Neutrophil (primary cell): ENCODE measurements at regions not wholly inside any gene's neighbourhood (a gene's known extent, or its start where the extent isn't known, plus 50 kb on each side); places are given as distances from the start of the nearest gene placed in this dataset.

ENCODE experiments used
- H3K27ac ChIP-seq: fragments of 200-600 bp; sonication (generic); 2 replicates; pipeline ENCODE4 v1.5.1; 2016; ENCODE audit warnings: mild to moderate bottlenecking, moderate library complexity
- H3K27me3 ChIP-seq: fragments of 200-600 bp; sonication (generic); 2 replicates; pipeline ENCODE4 v1.6.0; 2016; ENCODE audit warnings: mild to moderate bottlenecking
- H3K36me3 ChIP-seq: fragments of 200-600 bp; sonication (generic); 2 replicates; pipeline ENCODE4 v1.5.1; 2017
- H3K4me1 ChIP-seq, 2 experiments: fragments of 200-600 bp in 1 of 2; sonication (generic) in 1 of 2; 1 replicate in 1 of 2; 2 replicates in 1 of 2; pipeline versions ENCODE4 v1.5.1 to v1.6.1; 2013 to 2016; ENCODE audit warnings: low read depth in 1 of 2, low read length in 1 of 2, mild to moderate bottlenecking in 1 of 2, moderate library complexity in 1 of 2; ENCODE audit not compliant: control insufficient read depth in 1 of 2, insufficient read depth in 1 of 2
- H3K4me3 ChIP-seq, 2 experiments: fragments of 200-600 bp in 1 of 2; sonication (generic) in 1 of 2; 1 replicate in 1 of 2; 2 replicates in 1 of 2; pipeline ENCODE4 v1.5.1; 2013 to 2016; ENCODE audit warnings: low read depth in 1 of 2, low read length in 1 of 2, mild to moderate bottlenecking in 1 of 2, moderate library complexity in 1 of 2
- H3K9me3 ChIP-seq: fragments of 200-600 bp; sonication (generic); 2 replicates; pipeline ENCODE4 v1.5.1; 2016
- TF ChIP-seq, protein P1 (sequence below): fragments of 200-600 bp; sonication (generic); IDR thresholded peaks from 2 replicates; pipeline ENCODE4 v1.5.1; 2016; ENCODE audit warnings: antibody characterized with exemption

DNA sequence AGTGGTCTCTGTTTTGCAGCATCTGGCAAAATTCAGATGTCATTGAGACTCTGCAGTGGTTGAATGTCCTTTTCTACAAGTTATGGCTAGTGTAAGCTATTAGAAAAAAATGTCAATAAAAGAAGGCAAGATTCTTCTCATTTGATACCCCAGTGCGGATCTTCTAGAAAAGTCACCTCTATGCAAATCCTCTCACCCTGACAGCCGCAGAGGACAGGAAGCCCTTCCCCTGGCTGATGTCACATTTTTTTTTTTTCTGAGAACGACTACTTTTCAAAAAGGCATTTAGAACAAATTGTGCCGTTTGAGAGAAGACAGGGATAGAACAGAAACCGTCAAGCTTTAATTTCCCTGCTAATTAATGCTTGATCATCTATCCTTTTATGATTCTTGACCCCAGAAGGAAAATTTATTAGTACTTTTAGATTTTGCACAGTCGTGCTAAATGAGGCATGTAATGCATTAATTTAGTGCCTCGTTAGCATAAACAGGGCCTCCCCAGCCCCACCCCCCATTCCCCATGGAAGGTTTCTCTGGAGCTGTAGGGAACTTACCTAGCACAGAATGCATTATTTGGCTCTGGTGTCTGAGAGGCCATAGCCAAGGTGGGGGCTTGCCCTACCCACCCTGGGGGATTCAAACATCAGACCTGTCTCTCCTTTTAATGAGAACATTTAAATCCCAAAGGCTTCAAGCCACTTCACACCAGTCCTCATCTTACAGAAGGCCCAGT, 183.8 kb downstream of the OPA1 start:
- TF ChIP-seq, protein P1, sequence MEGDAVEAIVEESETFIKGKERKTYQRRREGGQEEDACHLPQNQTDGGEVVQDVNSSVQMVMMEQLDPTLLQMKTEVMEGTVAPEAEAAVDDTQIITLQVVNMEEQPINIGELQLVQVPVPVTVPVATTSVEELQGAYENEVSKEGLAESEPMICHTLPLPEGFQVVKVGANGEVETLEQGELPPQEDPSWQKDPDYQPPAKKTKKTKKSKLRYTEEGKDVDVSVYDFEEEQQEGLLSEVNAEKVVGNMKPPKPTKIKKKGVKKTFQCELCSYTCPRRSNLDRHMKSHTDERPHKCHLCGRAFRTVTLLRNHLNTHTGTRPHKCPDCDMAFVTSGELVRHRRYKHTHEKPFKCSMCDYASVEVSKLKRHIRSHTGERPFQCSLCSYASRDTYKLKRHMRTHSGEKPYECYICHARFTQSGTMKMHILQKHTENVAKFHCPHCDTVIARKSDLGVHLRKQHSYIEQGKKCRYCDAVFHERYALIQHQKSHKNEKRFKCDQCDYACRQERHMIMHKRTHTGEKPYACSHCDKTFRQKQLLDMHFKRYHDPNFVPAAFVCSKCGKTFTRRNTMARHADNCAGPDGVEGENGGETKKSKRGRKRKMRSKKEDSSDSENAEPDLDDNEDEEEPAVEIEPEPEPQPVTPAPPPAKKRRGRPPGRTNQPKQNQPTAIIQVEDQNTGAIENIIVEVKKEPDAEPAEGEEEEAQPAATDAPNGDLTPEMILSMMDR, result no peak
- no peak overlapping the region for H3K4me3 ChIP-seq
- H3K36me3 ChIP-seq, result no peaks in the 10 kb centered on the region
- no peak overlapping the region for H3K27ac ChIP-seq
- H3K4me1 ChIP-seq, result no peaks in the 10 kb centered on the region
- H3K27me3 ChIP-seq, result peaks cover 95% of the 10 kb centered on the region
- no peaks in the 10 kb centered on the region for H3K9me3 ChIP-seq

DNA sequence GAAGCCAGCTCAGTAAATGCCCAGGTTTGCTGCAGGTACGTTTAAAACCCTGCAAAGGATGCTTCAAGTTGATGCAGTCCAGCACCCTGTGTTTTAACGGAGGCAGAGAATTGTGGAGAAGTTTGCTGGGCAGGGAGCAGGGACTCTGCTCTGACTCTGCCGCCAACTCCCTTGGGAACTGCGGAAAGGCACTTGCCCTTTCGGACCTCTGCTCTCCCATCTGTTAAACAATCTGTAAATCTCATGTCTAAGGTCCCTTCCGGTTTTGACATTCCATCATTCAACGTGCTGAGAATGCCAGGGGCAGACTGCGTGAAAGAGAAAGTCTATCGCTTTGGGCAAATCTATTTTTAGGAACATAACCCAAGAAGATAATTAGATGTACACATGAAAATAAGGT, 184.5 kb downstream of the OPA1 start:
- TF ChIP-seq, protein P1, result no peak

DNA sequence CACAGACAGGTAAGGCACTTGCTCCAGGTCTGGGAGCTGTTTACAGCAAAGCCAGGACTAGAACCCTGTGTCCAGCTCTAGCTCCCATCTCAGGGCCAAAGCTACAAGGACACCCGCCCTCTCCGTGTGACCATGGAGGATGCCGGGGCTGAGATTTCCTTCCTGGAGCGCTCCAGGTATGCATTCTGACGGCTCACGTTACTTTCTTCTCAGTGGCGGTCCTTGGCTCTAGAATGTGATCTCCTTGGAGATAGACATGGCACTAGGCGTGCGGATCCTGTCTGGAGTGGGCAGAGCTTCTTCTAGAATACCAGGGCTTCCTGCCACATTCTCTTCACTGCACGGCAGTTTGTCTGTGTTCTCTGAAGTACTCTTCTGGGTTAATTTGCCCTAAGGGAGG, 185.7 kb downstream of the OPA1 start:
- Histone ChIP-seq H3K4me3 (no peak overlapping the region), H3K4me1 (no peaks in the 10 kb centered on the region), H3K9me3 (no peaks in the 10 kb centered on the region), H3K27me3 (peaks cover 100% of the 10 kb centered on the region), H3K27ac (no peak overlapping the region), H3K36me3 (no peaks in the 10 kb centered on the region)
- TF ChIP-seq, protein P1, result no peak

More for the DNA sequence above, 184.5 kb downstream of the OPA1 start:
- H3K27me3 ChIP-seq, result peaks cover 100% of the 10 kb centered on the region
- H3K4me3 ChIP-seq, result no peak overlapping the region
- H3K9me3 ChIP-seq, result no peaks in the 10 kb centered on the region
- H3K36me3 ChIP-seq, result no peaks in the 10 kb centered on the region
- no peak overlapping the region for H3K27ac ChIP-seq
- no peaks in the 10 kb centered on the region for H3K4me1 ChIP-seq

DNA sequence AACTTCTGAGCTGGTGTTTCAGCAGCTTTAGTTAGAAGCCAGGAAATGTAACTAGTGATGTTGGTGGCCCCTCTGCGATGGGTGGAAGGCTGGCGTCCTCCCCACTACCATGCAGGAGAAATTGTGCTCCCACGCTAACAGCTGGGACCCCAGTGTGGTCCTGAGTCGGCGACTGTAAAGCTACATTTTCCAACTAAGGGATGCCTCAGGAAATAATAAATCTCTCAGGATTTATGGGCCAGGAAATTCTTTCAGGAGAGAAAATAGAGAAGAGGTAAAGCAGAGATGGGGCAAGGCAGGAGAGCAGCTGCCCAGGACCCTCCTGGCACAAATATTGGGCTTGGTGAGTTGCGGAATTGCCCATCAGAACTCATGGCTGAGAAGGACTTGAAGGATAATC, 186.9 kb downstream of the OPA1 start:
- Histone ChIP-seq H3K27me3 (peaks cover 100% of the 10 kb centered on the region), H3K9me3 (no peaks in the 10 kb centered on the region), H3K36me3 (no peaks in the 10 kb centered on the region), H3K27ac (no peak overlapping the region), H3K4me1 (no peaks in the 10 kb centered on the region), H3K4me3 (no peak overlapping the region)
- TF ChIP-seq, protein P1, result no peak

DNA sequence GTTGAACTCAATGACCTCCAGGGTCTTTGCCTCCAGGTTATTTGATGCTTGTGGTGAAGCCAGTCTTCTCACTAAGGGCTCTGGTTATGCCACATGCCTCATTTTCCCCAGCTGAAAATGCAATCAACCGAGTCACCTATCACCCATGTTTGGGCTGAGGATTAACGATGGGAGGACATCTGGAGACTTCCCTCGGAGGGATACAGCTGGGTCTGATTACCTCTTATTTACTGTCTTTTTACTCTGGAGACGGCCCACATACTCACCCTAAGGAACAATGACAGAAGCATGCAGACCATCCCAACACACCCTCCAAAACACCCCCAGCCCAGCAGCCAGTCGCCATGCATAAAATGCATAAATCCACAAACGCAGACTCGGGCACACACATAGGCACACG, 187.4 kb downstream of the OPA1 start:
- Histone ChIP-seq H3K4me3 (no peak overlapping the region), H3K27ac (no peak overlapping the region), H3K36me3 (no peaks in the 10 kb centered on the region), H3K4me1 (no peaks in the 10 kb centered on the region), H3K27me3 (peaks cover 99% of the 10 kb centered on the region), H3K9me3 (no peaks in the 10 kb centered on the region)
- TF ChIP-seq, protein P1, result no peak
